KMS-11 (cell line): ENCODE measurements at regions not wholly inside any gene's neighbourhood (a gene's known extent, or its start where the extent isn't known, plus 50 kb on each side); places are given as distances from the start of the nearest gene placed in this dataset.

Experiments used
- H2AFZ ChIP-seq: fragments of 200-600 bp; sonication (generic); 2 replicates; pipeline ENCODE4 v1.6.1; 2016; ENCODE audit warnings: antibody characterized with exemption, mixed run types, low read depth
- H3K27ac ChIP-seq: fragments of 200-600 bp; sonication (generic); 2 replicates; pipeline ENCODE4 v1.6.1; 2016; ENCODE audit warnings: mild to moderate bottlenecking, mixed run types
- H3K27me3 ChIP-seq: fragments of 200-600 bp; sonication (generic); 2 replicates; pipeline ENCODE4 v1.6.1; 2017; ENCODE audit warnings: mild to moderate bottlenecking, low read depth, mixed run types, moderate library complexity; ENCODE audit not compliant: insufficient read depth
- H3K36me3 ChIP-seq: fragments of 200-600 bp; sonication (generic); 2 replicates; pipeline ENCODE4 v1.6.1; 2017; ENCODE audit warnings: mild to moderate bottlenecking, mixed run types; ENCODE audit not compliant: insufficient read depth
- H3K4me1 ChIP-seq: fragments of 200-600 bp; sonication (generic); 2 replicates; pipeline ENCODE4 v1.6.1; 2016; ENCODE audit warnings: mild to moderate bottlenecking, low read depth, mixed run types; ENCODE audit not compliant: poor library complexity, severe bottlenecking
- H3K4me2 ChIP-seq: fragments of 200-600 bp; sonication (generic); 2 replicates; pipeline ENCODE4 v1.7.0; 2016; ENCODE audit warnings: mild to moderate bottlenecking, mixed run types
- H3K4me3 ChIP-seq: fragments of 200-600 bp; sonication (generic); IDR thresholded peaks from 2 replicates; pipeline ENCODE4 v1.6.1; 2017; ENCODE audit warnings: low read depth, low read length, mixed read lengths; ENCODE audit not compliant: insufficient read depth
- H3K79me2 ChIP-seq: fragments of 200-600 bp; sonication (generic); 2 replicates; pipeline ENCODE4 v1.6.1; 2016; ENCODE audit warnings: low read depth, mixed run types; ENCODE audit not compliant: insufficient read depth
- H3K9ac ChIP-seq: fragments of 200-600 bp; sonication (generic); 2 replicates; pipeline ENCODE4 v1.6.1; 2016; ENCODE audit warnings: mild to moderate bottlenecking, mixed run types
- H4K20me1 ChIP-seq: fragments of 200-600 bp; sonication (generic); 2 replicates; pipeline ENCODE4 v1.6.1; 2016; ENCODE audit warnings: mild to moderate bottlenecking, mixed run types; ENCODE audit not compliant: insufficient read depth
- TF ChIP-seq, protein P1 (sequence below): fragments of 200-600 bp; sonication (generic); conservative IDR thresholded peaks from 2 replicates; pipeline ENCODE4 v1.6.1; 2017; ENCODE audit warnings: low read depth, mild to moderate bottlenecking, antibody characterized with exemption, low read length, moderate library complexity, mixed read lengths

DNA sequence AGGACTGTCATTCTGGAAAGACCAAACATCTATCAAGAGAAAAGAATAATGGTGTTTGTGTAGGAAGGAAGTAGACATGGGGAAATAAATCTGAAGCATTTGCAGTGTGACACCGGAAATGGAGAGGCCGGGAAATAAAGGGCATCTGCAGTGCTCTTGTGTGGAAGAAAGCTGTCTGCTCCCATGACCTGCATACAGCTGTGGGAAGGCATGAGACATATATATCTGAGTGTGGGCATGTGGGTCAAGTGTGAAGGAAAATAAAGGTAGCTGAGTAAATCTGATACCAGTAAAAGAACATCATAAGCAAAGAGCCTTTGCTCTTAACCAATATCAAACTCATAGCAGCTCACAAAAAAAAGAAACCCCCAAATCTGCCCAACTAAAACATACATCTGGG lies 72.1 kb upstream of the OR5AK2 start:
- Histone ChIP-seq H3K27me3 (no peaks in the 10 kb centered on the region), H3K4me1 (no peaks in the 10 kb centered on the region), H3K4me2 (no peak overlapping the region), H3K4me3 (no peak overlapping the region), H3K27ac (no peak overlapping the region), H2AFZ (no peak overlapping the region), H3K9ac (no peak overlapping the region), H3K36me3 (no peaks in the 10 kb centered on the region), H4K20me1 (no peaks in the 10 kb centered on the region), H3K79me2 (no peaks in the 10 kb centered on the region)
- TF ChIP-seq, protein P1, sequence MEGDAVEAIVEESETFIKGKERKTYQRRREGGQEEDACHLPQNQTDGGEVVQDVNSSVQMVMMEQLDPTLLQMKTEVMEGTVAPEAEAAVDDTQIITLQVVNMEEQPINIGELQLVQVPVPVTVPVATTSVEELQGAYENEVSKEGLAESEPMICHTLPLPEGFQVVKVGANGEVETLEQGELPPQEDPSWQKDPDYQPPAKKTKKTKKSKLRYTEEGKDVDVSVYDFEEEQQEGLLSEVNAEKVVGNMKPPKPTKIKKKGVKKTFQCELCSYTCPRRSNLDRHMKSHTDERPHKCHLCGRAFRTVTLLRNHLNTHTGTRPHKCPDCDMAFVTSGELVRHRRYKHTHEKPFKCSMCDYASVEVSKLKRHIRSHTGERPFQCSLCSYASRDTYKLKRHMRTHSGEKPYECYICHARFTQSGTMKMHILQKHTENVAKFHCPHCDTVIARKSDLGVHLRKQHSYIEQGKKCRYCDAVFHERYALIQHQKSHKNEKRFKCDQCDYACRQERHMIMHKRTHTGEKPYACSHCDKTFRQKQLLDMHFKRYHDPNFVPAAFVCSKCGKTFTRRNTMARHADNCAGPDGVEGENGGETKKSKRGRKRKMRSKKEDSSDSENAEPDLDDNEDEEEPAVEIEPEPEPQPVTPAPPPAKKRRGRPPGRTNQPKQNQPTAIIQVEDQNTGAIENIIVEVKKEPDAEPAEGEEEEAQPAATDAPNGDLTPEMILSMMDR = no peak

GRCh38 chr11:56916162-56916561 lies 72.6 kb upstream of the OR5AK2 start:
- no peak overlapping the region for H3K9ac ChIP-seq
- no peaks in the 10 kb centered on the region for H3K27me3 ChIP-seq
- no peaks in the 10 kb centered on the region for H3K4me1 ChIP-seq
- H4K20me1 ChIP-seq = no peaks in the 10 kb centered on the region
- H3K79me2 ChIP-seq = no peaks in the 10 kb centered on the region
- TF ChIP-seq, protein P1 = no peak
- H3K27ac ChIP-seq = no peak overlapping the region
- H3K4me2 ChIP-seq = no peak overlapping the region
- H3K36me3 ChIP-seq = no peaks in the 10 kb centered on the region
- no peak overlapping the region for H2AFZ ChIP-seq
- H3K4me3 ChIP-seq = no peak overlapping the region

DNA sequence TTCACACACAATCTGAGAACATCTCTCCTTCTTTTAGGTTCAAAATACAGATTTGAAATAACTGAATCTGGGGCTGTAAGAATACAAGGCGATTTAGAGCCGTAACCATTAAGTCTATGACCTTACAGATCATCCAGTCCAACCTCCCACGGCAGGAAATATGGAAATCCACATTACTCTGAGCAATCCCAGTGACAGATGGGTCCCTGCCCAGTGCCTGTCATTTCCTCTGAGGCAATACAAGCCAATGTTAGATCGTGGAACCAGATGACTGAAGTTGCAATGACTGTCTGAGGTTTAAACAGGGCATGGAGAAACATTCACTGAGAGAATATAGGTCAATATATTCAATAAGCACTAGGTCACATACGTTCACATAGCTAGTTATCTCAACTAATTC lies 77.4 kb upstream of the OR5AK2 start:
- H3K79me2 ChIP-seq = no peaks in the 10 kb centered on the region
- no peaks in the 10 kb centered on the region for H4K20me1 ChIP-seq
- no peak overlapping the region for H3K27ac ChIP-seq
- no peak overlapping the region for H3K4me3 ChIP-seq
- H3K36me3 ChIP-seq = no peaks in the 10 kb centered on the region
- no peaks in the 10 kb centered on the region for H3K4me1 ChIP-seq
- H3K27me3 ChIP-seq = no peaks in the 10 kb centered on the region
- no peak overlapping the region for H2AFZ ChIP-seq
- no peak overlapping the region for H3K9ac ChIP-seq
- no peak overlapping the region for H3K4me2 ChIP-seq
- TF ChIP-seq, protein P1 = no peak

- Histone ChIP-seq H3K27me3 (no peaks in the 10 kb centered on the region), H4K20me1 (no peaks in the 10 kb centered on the region), H3K79me2 (no peaks in the 10 kb centered on the region), H3K4me2 (no peak overlapping the region), H3K36me3 (no peaks in the 10 kb centered on the region), H3K9ac (no peak overlapping the region), H3K27ac (no peak overlapping the region), H2AFZ (no peak overlapping the region), H3K4me1 (no peaks in the 10 kb centered on the region), H3K4me3 (no peak overlapping the region)
- TF ChIP-seq, protein P1 = no peak
Observed at GRCh38 chr11:56910785-56911184, 77.9 kb upstream of the OR5AK2 start.
